CD4-positive, alpha-beta T cell treated with Interleukin-10 for 1 hour (primary cell): ENCODE measurements at regions not wholly inside any gene's neighbourhood (a gene's known extent, or its start where the extent isn't known, plus 50 kb on each side); places are given as distances from the start of the nearest gene placed in this dataset.

ENCODE experiments used
- DNase-seq: peaks from one replicate; pipeline ENCODE4 v3.0.0-alpha.2; 2020

DNA sequence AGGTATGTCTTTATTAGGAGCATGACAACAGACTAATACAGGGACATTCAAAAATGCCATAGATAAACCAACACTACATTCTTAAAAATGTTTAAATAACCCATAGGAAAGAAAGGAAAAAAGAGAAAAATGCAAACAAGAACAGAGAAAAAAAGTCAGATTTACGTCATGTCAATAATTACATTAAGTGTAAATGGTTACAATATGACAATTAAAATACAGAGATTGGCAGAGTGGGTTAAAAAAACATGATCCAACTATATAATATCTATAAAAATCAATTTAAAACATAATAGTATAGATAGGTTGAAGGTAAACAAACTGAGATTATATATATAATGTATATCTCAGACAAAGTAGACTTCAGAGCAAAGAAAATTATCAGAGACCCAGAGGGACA, 255.8 kb downstream of the ANAPC1 start:
- no peak for DNase-seq

DNA sequence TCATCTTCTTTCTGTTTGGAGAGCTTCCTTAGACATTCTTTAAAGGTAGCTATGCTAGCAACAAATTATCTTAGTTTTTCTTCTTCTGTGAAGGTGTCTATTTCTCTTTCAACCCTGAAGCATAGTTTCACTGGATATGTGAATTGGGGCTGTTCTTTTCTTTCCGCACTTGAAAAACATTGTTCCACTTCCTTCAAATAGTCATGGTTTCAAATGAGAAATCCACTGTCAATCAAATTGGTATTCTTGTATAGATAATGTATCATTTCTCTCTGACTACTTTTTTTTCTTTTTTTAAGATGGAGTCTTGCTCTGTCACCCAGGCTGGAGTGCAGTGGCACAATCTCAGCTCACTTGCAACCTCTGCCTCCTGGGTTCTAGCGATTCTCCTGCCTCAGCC, 254.0 kb downstream of the ANAPC1 start:
- DNase-seq: no peak

DNA sequence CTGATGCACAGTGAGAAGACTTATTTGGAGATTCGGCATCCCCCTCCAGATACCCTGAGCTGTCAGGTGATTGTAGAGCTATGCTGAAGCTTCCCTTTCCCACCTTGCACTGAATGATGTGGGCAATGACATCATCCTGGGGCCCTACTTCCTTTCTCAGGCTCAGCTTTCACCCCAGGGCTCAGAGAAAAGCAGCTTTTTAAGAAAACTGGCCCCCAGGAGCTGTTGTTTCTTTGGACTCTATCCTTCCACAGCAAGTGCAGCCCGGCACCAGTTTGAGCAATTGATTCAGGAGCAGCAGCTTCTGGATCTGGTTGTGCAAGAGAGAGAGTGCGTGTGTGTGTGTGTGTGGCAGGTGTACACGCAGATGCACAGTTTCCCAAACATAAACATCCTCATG, 251.3 kb downstream of the ANAPC1 start:
- DNase-seq: peak; percentile 29

DNA sequence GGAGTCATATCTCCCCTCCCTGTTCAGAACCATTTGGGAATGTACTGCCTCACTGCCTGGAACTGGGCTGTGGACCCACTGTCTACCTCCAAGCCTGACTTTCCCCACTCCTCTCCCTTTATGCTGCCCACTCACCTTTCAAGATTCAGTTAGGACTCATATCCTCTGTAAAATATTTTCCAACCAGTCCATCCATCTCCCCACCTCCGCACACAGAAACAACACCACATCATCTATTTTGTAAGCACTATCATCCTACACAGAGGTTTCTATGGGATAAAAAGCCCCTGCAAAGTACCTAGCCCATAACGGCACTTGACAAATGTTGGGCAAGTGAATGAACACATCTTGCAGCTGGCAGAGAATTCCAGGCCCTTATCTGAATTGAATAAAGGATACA, 250.8 kb downstream of the ANAPC1 start:
- no peak for DNase-seq

DNA sequence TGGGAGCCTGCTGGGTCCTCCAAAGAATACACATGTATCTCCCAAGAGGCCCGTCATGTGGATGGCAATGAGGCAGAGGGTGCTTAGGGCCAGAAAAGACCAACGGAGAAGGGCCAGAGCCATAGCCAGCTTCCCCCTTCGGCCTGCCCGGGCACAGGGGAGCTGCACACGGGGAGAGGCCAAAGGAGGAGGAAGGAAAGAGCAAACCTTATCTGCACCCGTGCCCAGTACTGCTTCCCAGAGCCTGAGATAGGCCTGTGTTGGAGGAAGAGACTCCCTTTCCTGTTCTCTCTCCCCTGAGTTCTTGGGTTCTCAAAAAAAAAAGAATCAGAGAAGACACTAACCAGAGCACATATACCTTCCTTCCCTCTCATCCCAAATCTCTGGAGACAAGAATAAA, 250.3 kb downstream of the ANAPC1 start:
- no peak for DNase-seq

DNA sequence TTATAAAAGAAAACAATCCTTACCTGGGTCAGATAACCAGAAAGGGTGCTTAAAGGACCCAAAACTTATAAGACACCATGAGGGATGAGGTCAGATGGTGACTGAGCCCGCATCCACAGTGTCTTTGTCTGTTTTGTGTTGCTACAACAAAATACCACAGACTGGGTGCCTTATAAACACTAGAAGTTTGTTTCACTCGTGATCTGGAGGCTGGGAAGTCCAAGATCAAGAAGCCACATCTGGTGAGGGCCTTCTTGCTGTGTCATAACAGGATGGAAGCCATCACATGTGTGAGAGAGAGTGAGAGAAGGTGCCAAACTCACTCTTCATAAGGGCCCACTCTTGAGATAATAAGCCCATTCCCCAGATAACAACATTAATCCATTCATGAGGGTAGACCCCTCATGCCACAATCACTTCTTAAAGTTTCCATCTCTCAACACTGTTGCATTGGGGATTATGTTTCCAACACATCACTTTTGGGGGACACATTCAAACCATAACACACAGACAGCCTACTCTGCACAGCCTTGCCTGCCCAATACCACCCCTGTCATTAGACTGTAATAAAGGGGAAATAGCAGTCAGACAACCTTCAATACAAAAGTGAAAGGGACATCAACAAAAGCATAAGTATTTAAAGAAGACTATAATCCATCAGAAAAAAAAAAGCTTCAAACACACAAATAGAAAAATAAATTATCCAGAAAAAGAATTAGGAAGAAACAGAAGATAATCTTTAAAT, 249.8 kb downstream of the ANAPC1 start:
- DNase-seq: peak; percentile 41

DNA sequence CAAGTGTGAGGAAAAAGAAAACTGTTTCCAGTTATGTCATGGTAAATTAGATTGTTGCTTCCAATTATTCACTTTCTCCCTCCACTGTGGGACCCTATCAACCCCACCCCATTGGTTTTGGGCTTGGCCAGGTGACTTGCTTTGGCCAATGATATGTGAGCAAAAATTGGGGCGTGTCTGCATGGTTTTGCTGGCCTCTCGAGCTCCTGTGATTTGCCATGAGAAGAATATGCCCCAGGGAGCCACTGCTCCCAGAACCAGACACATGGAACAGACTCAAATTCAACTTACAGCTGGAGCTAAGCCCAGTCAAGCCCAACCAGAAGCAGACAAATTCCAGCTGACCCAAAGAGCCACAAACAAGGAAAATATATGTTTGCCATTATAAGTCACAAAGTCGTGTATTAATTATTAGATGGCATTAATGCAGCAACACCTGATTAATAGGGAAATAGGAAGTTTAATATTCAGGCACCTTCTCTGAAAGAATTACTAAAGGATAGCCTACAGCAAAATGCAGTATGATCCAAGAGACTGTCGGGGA, 248.9 kb downstream of the ANAPC1 start:
- no peak for DNase-seq

DNA sequence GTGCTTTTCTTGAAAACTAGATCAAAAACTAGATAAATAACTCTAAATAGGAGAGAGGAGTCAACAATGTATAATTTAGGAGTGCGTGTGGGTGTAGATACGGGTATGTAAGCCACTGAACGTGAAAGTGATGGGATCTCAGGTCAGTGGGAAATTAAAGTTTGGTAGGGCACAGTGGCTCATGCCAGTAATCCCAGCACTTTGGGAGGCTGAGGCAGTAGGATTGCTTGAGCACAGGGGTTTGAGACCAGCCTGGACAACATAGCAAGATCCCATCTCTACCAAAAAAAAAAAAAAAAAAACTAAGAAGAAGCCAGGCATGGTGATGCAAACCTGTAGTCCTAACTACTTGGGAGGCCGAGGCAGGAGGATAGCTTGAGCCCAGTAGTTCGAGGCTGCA, 247.1 kb downstream of the ANAPC1 start:
- DNase-seq: no peak

DNA sequence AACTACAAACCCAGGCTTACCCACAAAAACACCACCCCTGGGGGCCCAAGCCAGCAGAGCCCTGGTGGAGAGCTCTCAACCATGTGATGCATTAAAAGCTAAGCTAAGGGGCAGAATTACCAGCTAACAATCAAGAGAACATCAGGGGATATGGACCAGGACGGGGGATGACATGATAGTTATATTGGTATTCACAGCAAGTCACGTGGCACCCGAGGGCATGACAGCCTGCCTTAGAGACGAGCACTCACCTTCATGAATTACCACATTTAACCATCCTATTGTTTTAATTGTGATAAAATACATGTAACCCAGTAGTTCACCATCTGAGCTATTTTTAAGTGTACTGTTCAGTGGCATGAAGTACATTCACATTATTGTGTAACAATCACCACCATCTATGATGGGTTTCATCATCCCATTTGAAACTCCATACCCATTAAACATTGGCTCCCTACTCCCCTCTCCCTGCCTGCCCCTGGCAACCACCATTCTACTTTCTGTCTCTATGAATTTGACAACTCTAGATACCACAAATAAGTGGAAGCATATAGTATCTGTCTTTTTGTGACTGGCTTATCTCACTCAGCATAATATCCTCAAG, 245.6 kb downstream of the ANAPC1 start:
- no peak for DNase-seq

DNA sequence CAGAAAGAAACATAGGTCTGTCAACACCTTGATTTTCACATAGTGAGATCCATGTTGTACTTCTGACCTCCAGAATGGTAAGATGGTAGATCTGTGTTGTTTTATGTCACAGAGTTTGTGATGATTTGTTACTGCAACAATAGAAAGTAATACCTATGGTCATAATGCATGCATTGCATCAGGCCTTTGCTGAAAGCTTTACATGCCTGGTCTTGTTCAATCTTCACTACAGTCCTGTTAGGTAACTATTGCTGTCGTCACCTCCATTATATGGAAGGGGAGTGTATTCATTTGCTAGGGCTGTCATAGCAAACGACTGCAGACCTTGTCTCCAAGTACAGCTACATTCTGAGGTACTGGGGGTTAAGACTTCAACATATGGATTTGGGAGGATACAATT, 243.5 kb downstream of the ANAPC1 start:
- DNase-seq: no peak

DNA sequence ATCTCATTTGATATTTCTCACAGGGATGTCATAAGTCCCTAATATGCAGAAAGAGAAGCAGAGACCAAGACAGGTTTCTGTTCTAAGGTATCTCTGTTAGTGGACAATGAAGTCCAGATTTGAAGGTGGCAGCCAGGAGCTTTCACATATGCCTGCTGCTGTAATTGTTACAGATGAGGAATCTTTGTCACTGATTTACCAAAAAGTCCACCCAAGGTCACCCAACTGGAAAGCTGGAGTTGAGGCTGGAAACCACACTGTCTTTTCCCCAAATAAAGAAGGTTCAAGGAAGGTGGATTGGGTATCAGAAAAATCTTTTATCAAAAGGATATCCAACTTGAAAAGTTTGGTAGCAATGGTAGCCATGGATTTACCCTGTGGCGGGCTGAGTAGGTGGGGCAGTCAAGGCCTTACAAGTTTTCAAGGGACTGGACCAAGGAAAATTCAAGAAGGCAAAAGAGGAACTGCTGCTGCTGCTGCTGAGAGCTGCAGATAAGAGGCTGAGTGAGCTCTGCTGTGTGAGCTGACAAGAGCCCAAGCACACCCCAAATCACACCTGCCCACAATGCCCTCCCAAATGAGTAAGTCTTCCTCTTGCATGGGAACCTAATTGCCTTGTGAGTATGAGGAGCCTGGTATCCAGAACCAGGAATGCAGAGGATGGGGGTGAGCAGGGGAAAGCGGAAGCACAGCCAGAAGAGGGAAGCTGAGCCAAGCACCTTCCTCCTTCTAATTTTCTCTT, 241.2 kb downstream of the ANAPC1 start:
- DNase-seq: no peak

DNA sequence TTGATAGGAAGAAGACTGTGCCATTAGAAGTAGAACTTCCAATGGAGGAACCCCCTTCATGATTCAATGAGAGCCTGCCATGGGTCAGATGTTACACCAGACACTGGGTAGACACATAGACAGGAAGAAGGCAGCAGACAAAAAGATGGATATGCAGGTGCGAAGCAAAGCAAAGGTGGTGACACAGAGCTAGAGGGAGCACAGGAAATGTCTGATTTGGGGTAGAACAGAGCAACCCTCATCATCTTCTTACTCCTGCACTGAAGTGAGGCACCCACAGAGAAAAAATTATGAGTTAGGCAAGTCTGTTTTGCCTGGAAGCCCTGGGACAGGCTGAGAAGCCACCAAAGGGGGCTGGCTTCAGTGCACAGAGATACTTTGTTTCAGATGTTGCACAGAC, 240.2 kb downstream of the ANAPC1 start:
- no peak for DNase-seq

DNA sequence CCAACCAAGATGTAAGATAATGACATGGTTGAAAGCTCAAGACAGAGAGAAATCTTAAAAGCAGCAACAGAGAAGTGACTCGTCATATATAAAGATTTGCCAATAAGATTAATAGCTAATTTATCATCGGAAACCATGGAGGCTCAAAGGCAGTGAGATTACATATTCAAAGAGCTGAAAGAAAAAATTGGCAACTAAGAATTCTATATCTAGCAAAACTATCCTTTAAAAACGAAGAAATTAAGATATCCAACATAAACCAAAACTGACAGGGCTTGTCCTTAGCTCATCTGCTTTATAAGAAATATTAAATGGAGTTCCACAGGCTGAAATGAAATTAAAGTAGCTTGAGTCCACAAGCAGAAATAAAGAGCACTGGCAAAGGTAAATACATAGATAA, 236.6 kb downstream of the ANAPC1 start:
- no peak for DNase-seq

DNA sequence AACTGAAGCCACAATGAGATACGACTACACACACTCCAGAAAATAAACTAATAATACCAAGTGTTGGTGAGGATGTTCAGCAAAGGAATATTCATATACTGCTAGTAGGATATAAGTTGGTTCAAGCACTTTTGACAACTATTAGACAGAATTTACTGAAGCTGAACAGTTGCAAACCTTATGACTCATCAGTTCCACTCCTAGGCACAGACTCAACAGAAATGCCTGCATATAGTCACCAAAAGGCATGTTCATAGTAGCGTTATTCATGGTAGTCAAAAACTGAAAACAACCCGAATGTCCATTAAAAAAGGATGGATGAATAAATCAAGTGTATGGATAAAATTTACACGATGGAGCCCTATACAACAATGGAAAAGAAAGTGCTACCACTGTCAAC, 232.0 kb downstream of the ANAPC1 start:
- DNase-seq: no peak

DNA sequence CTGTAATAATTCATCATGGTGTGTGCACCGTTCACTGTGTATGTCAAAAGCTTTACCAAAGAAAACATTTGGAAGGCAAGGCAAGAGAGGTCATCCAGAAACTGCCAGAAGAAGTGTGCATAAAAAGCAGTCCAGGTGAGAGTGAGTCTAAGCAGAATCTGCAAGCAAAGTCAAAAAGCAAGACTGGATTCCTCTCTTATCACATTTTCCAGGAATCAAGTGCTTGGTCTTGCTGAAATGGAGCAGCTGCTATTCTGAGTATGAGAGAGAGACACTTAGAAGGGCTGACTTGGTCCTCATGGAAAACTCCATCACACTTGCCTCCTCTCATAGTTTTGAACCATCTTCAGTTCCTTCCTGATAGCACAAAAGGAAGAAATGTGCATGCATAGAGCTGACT, 231.3 kb downstream of the ANAPC1 start:
- DNase-seq: no peak

DNA sequence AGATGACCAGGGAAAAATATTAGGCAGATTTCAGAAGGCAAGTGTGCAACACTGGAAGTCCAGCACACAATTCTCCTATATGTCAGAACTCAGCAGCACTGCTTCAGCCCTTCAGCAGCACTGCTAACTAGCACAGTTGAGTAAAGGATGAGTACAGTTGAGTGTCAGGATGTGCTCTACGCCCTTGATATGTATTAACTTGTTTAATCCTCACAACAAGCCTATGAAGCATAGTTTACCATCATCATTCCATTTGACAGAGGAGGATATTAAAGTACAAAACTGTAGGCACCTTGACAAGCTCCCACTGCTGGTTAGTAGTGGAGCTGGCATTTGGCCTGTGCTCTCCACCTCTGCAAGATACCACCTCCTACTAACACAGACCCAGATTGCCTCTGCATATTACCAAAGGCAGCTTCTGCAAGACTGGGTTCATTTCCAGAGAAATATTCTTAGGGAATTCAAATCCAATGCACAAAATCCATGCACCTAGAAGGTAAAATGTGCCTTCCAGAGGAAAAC, 230.8 kb downstream of the ANAPC1 start:
- DNase-seq: no peak

DNA sequence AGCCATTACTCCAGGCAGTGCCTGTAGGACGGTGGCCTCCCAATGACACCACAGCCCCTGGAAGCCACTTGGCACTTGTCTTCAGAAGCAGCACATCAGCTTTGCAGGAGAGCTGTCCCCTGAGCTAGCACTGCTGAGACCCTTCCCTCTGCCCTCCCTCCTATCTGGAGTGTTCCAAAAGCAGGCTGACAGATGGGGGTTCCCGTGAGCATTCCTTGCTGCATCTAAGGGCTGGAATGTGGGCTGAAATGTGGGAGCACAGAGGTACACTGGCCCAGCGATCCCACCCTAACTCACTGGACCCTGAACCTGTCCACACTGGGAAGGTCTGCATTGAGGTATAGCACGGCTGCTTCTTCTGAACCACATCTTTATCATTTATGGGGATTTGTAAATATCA, 230.1 kb downstream of the ANAPC1 start:
- DNase-seq: no peak

DNA sequence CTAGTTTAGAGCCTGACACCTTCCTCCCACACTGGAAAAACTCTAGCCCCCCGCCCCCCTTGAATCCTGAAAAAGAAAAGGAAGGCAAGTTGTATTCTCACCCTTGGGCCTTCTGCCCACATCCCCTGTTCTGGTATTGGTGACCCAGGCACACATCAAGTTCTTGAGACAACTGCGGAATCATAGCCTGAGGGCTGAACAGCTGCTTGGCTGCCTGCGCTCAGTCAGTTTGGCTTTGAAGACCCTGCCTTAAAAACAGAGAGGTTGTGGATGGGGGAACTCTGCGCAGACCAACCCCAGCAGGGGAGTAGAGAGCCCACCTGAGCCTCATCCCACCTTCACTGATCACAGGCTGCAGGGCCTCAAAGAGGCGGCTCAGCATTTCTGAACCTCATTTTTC, 229.2 kb downstream of the ANAPC1 start:
- no peak for DNase-seq

DNA sequence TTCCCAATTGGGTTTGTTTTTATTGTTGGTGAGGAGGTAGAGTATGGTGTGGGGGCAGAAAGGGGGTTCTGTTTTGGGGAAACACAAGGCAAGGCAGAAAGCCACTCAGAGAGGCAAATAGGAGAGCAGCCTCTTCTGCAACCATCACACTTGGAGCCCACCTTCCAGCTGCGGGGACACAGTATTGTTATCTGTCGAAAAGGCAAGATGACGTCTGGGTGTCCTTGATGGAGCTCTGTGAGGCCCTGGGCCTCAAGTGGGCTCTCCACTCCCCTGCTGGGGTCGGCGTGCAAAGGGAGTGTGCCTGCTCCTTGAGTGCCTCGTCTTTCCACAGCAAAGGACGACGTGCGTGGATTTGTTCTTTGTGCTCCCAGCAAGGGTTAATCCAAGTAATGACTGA, 227.6 kb downstream of the ANAPC1 start:
- no peak for DNase-seq

DNA sequence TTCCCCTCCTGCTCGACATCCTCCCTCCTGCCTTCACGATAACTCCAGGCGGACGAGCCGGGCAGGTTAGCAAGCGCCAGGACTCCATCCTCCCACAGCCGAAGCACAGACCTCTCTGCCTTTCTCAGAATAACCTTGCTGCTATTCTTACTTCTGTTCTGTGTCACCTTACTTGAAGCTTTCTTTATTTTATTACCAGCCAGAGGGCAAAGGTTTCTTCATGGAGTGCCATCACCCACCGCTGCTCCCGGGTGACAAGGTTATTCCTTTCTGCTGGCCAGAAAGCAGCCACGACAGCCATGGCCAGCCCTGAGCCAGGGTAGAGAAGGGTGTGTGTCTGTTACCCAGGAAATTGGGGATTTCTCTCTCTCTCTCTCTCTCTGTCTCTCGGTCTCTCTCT, 227.1 kb downstream of the ANAPC1 start:
- no peak for DNase-seq

DNA sequence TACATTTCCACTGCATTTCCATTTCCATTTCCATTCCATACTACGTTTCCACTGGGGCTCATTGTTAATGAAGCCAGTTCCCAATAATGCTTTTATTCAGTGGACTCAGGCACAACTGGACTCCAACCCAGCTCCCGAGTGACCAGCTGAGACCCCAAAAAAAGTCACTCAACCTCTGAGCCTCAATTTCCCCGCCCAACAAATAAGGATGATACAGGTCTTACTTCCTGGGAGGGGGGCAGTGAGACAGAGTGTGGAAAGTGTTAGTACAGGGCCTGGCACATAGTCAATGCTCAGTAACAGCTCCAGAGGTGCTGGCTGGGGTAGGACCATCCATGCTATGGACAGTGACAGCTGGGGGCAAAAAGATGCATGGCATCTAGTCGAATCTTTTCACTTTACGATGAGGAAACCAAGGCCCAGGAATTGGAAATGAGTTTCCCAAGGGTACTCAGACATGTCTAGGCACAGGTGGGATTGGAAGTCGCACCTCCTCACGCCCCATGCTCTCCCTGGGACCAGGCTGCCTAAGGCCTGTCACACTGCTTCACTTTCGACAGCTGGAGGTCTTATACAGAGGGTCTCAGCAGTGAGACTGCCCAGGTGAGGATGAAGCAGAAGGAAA, 226.5 kb downstream of the ANAPC1 start:
- no peak for DNase-seq

DNA sequence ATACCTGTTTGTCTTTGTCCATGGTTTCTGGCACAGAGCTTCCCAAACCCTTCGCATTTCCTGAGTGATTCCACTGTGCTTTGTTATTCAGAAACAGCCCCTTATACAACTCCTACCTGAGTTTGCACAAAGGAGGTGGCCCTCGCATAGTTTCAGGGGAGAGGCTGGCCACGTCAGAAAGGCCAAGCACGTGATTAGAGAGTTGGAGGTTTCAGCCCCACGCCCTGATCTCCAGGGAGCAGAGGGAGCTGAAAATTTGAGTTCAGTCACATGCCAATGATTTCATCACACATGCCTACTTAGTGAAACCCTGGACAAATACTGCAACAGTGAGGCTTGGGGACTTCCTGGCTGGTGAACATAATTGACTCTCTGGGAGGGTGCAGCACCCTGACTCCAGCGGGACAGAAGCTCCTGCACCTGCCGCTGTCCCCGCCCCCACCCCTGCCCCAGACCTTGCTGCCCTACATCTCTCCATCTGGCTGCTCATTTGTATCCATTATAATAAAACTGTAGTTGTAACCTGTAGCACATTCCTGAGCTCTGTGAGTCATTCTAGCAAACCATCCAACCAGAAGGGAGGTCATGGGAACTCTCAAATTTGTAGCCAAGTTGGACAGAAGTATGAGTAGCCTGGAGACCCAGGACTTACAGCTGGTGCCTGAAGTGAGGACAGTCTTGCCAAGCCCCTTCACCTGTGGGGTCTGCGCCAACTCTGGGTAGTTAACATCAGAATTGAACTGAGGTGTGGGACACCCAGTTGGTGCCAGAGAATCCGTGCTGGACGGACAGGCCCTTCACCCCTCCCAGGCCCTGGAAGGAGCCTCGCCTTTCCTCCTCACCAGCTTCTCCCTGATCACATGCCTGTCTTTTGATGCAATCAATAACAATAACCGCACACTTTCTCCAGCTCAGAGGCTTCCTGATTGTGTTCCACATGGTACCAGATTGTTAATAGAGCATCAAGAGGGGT, 224.3 kb downstream of the ANAPC1 start:
- DNase-seq: no peak
